Endothelial cell of umbilical vein (primary cell): ENCODE measurements at regions not wholly inside any gene's neighbourhood (a gene's known extent, or its start where the extent isn't known, plus 50 kb on each side); places are given as distances from the start of the nearest gene placed in this dataset.

ENCODE experiments used
- BruUV-seq: library from RNA; stranded (reverse); fragments of 400-500 nt; replicated peaks from 2 replicates; lab custom pipeline; 2021; lab: Mats Ljungman, UMichigan
- CTCF ChIA-PET: fragments of 300-600, 350-600 bp; sonication (Branson Sonifier 250); formaldehyde crosslinking; loops from one replicate; lab custom pipeline; 2021; ENCODE audit warnings: antibody characterized with exemption, inconsistent platforms; lab: Charles Lee
- POLR2A ChIA-PET: fragments of 300-600, 350-600 bp; sonication (Branson Sonifier 250); formaldehyde crosslinking; loops from one replicate; lab custom pipeline; 2021; ENCODE audit warnings: antibody characterized with exemption, inconsistent platforms; lab: Charles Lee
- DNase-seq: peaks from one replicate; pipeline ENCODE4 v3.0.0-alpha.2; 2011; ENCODE audit warnings: low read depth, low spot score
- FAIRE-seq: peaks from 2 replicates; lab custom pipeline; 2011; peaks lifted over from hg19 to GRCh38; lab: Jason Lieb, UNC
- H2AFZ ChIP-seq: 2 replicates; pipeline ENCODE4 v1.6.0; 2012; ENCODE audit warnings: low read depth, low read length, control low read depth, inconsistent platforms
- H3K27ac ChIP-seq: 2 replicates; pipeline ENCODE4 v1.5.1; 2011; ENCODE audit warnings: low read depth, mild to moderate bottlenecking, control low read depth, low read length, moderate library complexity; ENCODE audit not compliant: insufficient read depth
- H3K27me3 ChIP-seq, 2 experiments: 2 replicates each; pipeline versions ENCODE4 v1.6.0 to v1.6.1; 2011; ENCODE audit warnings: low read length in 2 of 2, mixed read lengths in 1 of 2; ENCODE audit not compliant: control insufficient read depth in 2 of 2, insufficient read depth in 2 of 2
- H3K36me3 ChIP-seq, 2 experiments: 2 replicates in 1 of 2; 3 replicates in 1 of 2; pipeline ENCODE4 v1.5.1; 2011; ENCODE audit warnings: low read length in 2 of 2, mild to moderate bottlenecking in 1 of 2, moderate library complexity in 1 of 2; ENCODE audit not compliant: control insufficient read depth in 2 of 2, insufficient read depth in 2 of 2; ENCODE audit errors: extremely low read depth in 1 of 2
- H3K4me1 ChIP-seq: 3 replicates; pipeline ENCODE4 v1.5.1; 2011; ENCODE audit warnings: mild to moderate bottlenecking, low read length; ENCODE audit not compliant: control insufficient read depth, insufficient read depth; ENCODE audit errors: extremely low read depth
- H3K4me2 ChIP-seq: 2 replicates; pipeline ENCODE4 v1.6.1; 2011; ENCODE audit warnings: low read length, control low read depth, mixed read lengths; ENCODE audit not compliant: insufficient read depth
- H3K4me3 ChIP-seq, 3 experiments: fragments of 200-600 bp in 1 of 3; sonication (generic), shearing (Covaris generic) in 1 of 3; replicated peaks in 1 of 3; 2 replicates each; pipeline ENCODE4 v1.5.1; 2011 to 2016; ENCODE audit warnings: control low read depth in 3 of 3, low read length in 3 of 3, mild to moderate bottlenecking in 2 of 3, inconsistent platforms in 1 of 3, low read depth in 1 of 3, moderate library complexity in 1 of 3; ENCODE audit not compliant: insufficient read depth in 1 of 3
- H3K79me2 ChIP-seq: 2 replicates; pipeline ENCODE4 v1.6.0; 2012; ENCODE audit warnings: low read length, inconsistent platforms; ENCODE audit not compliant: control insufficient read depth, insufficient read depth
- H3K9ac ChIP-seq: replicated peaks from 2 replicates; pipeline ENCODE3; 2011; ENCODE audit warnings: low read length, control low read depth; ENCODE audit not compliant: insufficient read depth; ENCODE audit errors: extremely low read depth
- H3K9me1 ChIP-seq: replicated peaks from 3 replicates; pipeline ENCODE4 v1.6.0; 2011; ENCODE audit warnings: mild to moderate bottlenecking, low read length; ENCODE audit not compliant: control insufficient read depth, insufficient read depth; ENCODE audit errors: extremely low read depth
- H3K9me3 ChIP-seq: replicated peaks from 2 replicates; pipeline ENCODE4 v1.5.1; 2012; ENCODE audit warnings: low read length, inconsistent platforms; ENCODE audit not compliant: control insufficient read depth, insufficient read depth
- H4K20me1 ChIP-seq: replicated peaks from 2 replicates; pipeline ENCODE3; 2011; ENCODE audit warnings: mild to moderate bottlenecking, low read length; ENCODE audit not compliant: control insufficient read depth, insufficient read depth; ENCODE audit errors: extremely low read depth
- EZH2 ChIP-seq: IDR thresholded peaks from 2 replicates; pipeline ENCODE4 v1.6.1; 2012; ENCODE audit warnings: borderline replicate concordance, low read depth, mild to moderate bottlenecking, moderate library complexity, low read length, inconsistent platforms; ENCODE audit not compliant: severe bottlenecking
- FOS ChIP-seq: IDR thresholded peaks from 2 replicates; pipeline ENCODE4 v1.6.1; 2011; ENCODE audit warnings: mild to moderate bottlenecking, low read length, moderate library complexity, borderline replicate concordance; ENCODE audit not compliant: insufficient read depth
- GATA2 ChIP-seq: IDR thresholded peaks from 2 replicates; pipeline ENCODE4 v1.7.0; 2011; ENCODE audit warnings: low read depth, mild to moderate bottlenecking, moderate library complexity, mixed read lengths, low read length; ENCODE audit not compliant: insufficient read length, insufficient read depth
- JUN ChIP-seq: IDR thresholded peaks from 2 replicates; pipeline ENCODE4 v1.6.1; 2011; ENCODE audit warnings: borderline replicate concordance, low read depth; ENCODE audit not compliant: insufficient read length, insufficient read depth
- MYC ChIP-seq: IDR thresholded peaks from one replicate; pipeline ENCODE4 v1.6.1; 2011; ENCODE audit warnings: mild to moderate bottlenecking, low read depth, low read length
- POLR2A ChIP-seq: IDR thresholded peaks from 2 replicates; pipeline ENCODE4 v1.6.1; 2012; ENCODE audit warnings: low read depth, mild to moderate bottlenecking, control low read depth, low read length
- POLR2AphosphoS5 ChIP-seq: IDR thresholded peaks from 2 replicates; pipeline ENCODE4 v1.6.1; 2012; ENCODE audit warnings: low read depth, mild to moderate bottlenecking, control low read depth, low read length, moderate library complexity; ENCODE audit not compliant: insufficient read depth
- dilution Hi-C: fragments of 300-500 bp; cut with MboI; formaldehyde crosslinking; loops from one replicate; pipeline ENCODE4 v1.15.0; 2019; ENCODE audit warnings: low sequenced_read_pairs; ENCODE audit not compliant: extremely low pct_ligation_motif_present
- intact Hi-C: fragments of 100-400 bp; cut with micrococcal nuclease; formaldehyde crosslinking; loops from one replicate; pipeline ENCODE4 v1.10.0; 2022
- TF ChIP-seq, protein P1 (sequence below), 2 donors: IDR thresholded peaks; 1 replicate in 1 of 2; 2 replicates in 1 of 2; pipeline ENCODE4 v1.5.1; 2011; ENCODE audit warnings: low read length in 2 of 2, mild to moderate bottlenecking in 2 of 2, moderate library complexity in 2 of 2, control low read depth in 1 of 2, inconsistent platforms in 1 of 2, low read depth in 1 of 2; ENCODE audit not compliant: insufficient read depth in 1 of 2; ENCODE audit errors: extremely low read depth in 1 of 2
- TF ChIP-seq, protein P2 (sequence below): IDR thresholded peaks from 2 replicates; pipeline ENCODE4 v1.6.1; 2011; ENCODE audit not compliant: insufficient read depth, insufficient read length

GRCh38 chr20:60461993-60462392 is 503.8 kb downstream of the CDH26 start:
- Histone ChIP-seq H3K9me3 (peaks cover 4% of the 10 kb centered on the region), H3K27ac (no peak overlapping the region), H4K20me1 (no peaks in the 10 kb centered on the region), H3K9ac (no peak overlapping the region), H3K79me2 (no peaks in the 10 kb centered on the region), H3K4me3 (no peak overlapping the region), H3K9me1 (no peaks in the 10 kb centered on the region), H2AFZ (no peak overlapping the region), H3K4me1 (no peaks in the 10 kb centered on the region), H3K4me2 (no peak overlapping the region), H3K36me3 (no peaks in the 10 kb centered on the region), H3K27me3 (no peaks in the 10 kb centered on the region)
- FAIRE-seq = no peak
- TF ChIP-seq POLR2AphosphoS5 = no peak
- no peak for DNase-seq
- intact Hi-C loops (no loop called here), dilution Hi-C loops (no loop called here)
- POLR2A ChIA-PET = no interaction called here
- CTCF ChIA-PET = no interaction called here
- BruUV-seq = no TSS peak

- no TSS peak for BruUV-seq
- no peaks in the 10 kb centered on the region for H4K20me1 ChIP-seq
- H3K9me1 ChIP-seq = no peaks in the 10 kb centered on the region
- H3K9ac ChIP-seq = no peak overlapping the region
- dilution Hi-C loops (no loop called here), intact Hi-C loops (no loop called here)
- no peak overlapping the region for H3K27ac ChIP-seq
- H3K4me1 ChIP-seq = no peaks in the 10 kb centered on the region
- H3K27me3 ChIP-seq = no peaks in the 10 kb centered on the region
- H3K4me3 ChIP-seq = no peak overlapping the region
- POLR2A ChIA-PET = no interaction called here
- peaks cover 1% of the 10 kb centered on the region for H3K9me3 ChIP-seq
- TF ChIP-seq MYC = no peak
- no peak for TF ChIP-seq GATA2
- TF ChIP-seq POLR2A = no peak
- TF ChIP-seq FOS = no peak
- TF ChIP-seq, protein P1, sequence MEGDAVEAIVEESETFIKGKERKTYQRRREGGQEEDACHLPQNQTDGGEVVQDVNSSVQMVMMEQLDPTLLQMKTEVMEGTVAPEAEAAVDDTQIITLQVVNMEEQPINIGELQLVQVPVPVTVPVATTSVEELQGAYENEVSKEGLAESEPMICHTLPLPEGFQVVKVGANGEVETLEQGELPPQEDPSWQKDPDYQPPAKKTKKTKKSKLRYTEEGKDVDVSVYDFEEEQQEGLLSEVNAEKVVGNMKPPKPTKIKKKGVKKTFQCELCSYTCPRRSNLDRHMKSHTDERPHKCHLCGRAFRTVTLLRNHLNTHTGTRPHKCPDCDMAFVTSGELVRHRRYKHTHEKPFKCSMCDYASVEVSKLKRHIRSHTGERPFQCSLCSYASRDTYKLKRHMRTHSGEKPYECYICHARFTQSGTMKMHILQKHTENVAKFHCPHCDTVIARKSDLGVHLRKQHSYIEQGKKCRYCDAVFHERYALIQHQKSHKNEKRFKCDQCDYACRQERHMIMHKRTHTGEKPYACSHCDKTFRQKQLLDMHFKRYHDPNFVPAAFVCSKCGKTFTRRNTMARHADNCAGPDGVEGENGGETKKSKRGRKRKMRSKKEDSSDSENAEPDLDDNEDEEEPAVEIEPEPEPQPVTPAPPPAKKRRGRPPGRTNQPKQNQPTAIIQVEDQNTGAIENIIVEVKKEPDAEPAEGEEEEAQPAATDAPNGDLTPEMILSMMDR (IDR thresholded peaks at IDR 0.05; ENCODE audit: extremely low read depth in 1 of 2, insufficient read depth in 1 of 2, low read depth in 1 of 2, low read length in 2 of 2) = no peak
- TF ChIP-seq JUN = no peak
- TF ChIP-seq, protein P2, sequence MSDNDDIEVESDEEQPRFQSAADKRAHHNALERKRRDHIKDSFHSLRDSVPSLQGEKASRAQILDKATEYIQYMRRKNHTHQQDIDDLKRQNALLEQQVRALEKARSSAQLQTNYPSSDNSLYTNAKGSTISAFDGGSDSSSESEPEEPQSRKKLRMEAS = no peak
- no peak for TF ChIP-seq POLR2AphosphoS5
- TF ChIP-seq EZH2 = no peak
- no peak for DNase-seq
- H3K4me2 ChIP-seq = no peak overlapping the region
- H3K79me2 ChIP-seq = no peaks in the 10 kb centered on the region
- CTCF ChIA-PET = no interaction called here
- no peak overlapping the region for H2AFZ ChIP-seq
- no peaks in the 10 kb centered on the region for H3K36me3 ChIP-seq
- FAIRE-seq = no peak
These were observed 505.6 kb downstream of the CDH26 start for GRCh38 chr20:60463798-60464197.
